ENCODE measurements at regions not wholly inside any gene's neighbourhood (a gene's known extent, or its start where the extent isn't known, plus 50 kb on each side); places are given as distances from the start of the nearest gene placed in this dataset.

DNA sequence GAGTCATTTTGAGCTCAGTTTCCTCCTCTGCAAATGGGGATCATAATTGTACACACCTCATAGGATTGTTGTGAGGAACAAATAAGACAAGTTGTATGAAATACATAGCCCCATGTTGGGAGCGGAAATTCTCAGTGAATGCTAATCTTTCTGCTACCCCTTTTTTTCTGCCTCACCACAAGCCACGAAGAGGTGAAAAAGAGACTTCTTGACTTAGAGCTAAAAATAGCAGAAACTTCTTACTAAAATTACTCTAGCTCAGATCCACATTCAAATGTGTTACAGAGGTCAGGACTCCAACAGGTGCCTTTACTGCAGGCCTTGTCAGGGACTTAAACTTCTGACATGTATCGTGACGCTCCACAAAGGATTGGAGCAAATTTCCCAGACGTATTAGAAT lies 128.5 kb downstream of the MIAT start:
- no peaks in the 10 kb centered on the region for H3K36me3 ChIP-seq
- H3K9me3 ChIP-seq, result no peaks in the 10 kb centered on the region
- WGBS, 3 donors, result 82 to 89% (median 88%) methylated on average over 5 of the region's 5 CpGs
- TF ChIP-seq EP300 (IDR thresholded peaks at IDR 0.05), result no peak
- TF ChIP-seq, protein P1, sequence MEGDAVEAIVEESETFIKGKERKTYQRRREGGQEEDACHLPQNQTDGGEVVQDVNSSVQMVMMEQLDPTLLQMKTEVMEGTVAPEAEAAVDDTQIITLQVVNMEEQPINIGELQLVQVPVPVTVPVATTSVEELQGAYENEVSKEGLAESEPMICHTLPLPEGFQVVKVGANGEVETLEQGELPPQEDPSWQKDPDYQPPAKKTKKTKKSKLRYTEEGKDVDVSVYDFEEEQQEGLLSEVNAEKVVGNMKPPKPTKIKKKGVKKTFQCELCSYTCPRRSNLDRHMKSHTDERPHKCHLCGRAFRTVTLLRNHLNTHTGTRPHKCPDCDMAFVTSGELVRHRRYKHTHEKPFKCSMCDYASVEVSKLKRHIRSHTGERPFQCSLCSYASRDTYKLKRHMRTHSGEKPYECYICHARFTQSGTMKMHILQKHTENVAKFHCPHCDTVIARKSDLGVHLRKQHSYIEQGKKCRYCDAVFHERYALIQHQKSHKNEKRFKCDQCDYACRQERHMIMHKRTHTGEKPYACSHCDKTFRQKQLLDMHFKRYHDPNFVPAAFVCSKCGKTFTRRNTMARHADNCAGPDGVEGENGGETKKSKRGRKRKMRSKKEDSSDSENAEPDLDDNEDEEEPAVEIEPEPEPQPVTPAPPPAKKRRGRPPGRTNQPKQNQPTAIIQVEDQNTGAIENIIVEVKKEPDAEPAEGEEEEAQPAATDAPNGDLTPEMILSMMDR (IDR thresholded peaks at IDR 0.05), result no peak
- TF ChIP-seq POLR2A (IDR thresholded peaks at IDR 0.05), result no peak
- no peaks in the 10 kb centered on the region for H3K4me1 ChIP-seq (ENCODE audit: insufficient read depth)
- H3K27me3 ChIP-seq, result no peaks in the 10 kb centered on the region
- intact Hi-C loops (cut with DNase I), result no loop called here
- no peak for DNase-seq
- no peak overlapping the region for H3K4me3 ChIP-seq
- H3K27ac ChIP-seq, result no peak overlapping the region

DNA sequence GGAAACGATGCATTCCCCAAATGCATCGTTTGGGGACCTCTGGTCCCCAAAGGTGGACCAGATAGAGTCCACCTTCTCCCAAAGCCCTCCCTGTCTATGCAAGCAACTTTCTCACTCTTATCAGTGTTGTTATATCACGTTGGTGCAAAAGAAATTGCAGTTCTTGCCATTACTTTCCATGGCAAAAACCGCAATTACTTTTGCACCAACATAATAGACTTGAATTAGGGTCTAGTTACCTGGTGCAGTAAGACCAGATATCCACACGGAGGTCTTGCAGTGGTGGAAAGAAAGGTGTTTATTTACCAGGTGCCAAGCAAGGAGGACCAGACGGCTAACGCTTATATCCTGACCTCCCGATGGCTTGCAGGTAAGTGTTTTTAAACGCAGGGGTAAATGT lies 129.0 kb downstream of the MIAT start:
- intact Hi-C loops (cut with DNase I), result no loop called here
- Histone ChIP-seq H3K27ac (no peak overlapping the region), H3K4me3 (no peak overlapping the region), H3K36me3 (no peaks in the 10 kb centered on the region), H3K9me3 (no peaks in the 10 kb centered on the region), H3K27me3 (no peaks in the 10 kb centered on the region), H3K4me1 (ENCODE audit: insufficient read depth) (no peaks in the 10 kb centered on the region)
- no peak for TF ChIP-seq POLR2A (IDR thresholded peaks at IDR 0.05)
- TF ChIP-seq, protein P1 (IDR thresholded peaks at IDR 0.05), result no peak
- TF ChIP-seq EP300 (IDR thresholded peaks at IDR 0.05), result no peak
- no peak for DNase-seq
- WGBS, 3 donors, result 87 to 93% (median 90%) methylated on average over 9 of the region's 9 CpGs

DNA sequence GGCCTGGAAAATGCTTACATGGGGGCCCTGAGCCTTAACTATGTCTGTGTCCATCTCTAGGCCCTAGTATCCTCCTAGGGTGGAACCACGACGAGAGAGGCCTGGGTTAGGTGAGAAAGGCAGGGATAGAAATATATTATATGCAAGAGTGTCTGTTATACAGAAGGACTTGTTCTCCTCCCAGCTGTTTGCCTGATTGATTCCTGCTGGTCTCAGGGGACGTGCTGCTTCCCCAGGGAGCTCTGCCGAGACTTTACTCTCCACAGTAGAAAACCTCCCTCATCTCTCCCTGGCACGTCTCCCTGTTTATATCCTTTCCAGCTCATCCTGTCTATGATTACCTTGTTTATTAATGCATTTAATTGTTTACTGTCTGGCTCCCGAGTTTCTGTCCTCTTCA lies 132.6 kb downstream of the MIAT start:
- Histone ChIP-seq H3K4me1 (ENCODE audit: insufficient read depth) (no peaks in the 10 kb centered on the region), H3K27ac (no peak overlapping the region), H3K27me3 (no peaks in the 10 kb centered on the region), H3K9me3 (no peaks in the 10 kb centered on the region), H3K36me3 (no peaks in the 10 kb centered on the region), H3K4me3 (no peak overlapping the region)
- no peak for DNase-seq
- no peak for TF ChIP-seq EP300 (IDR thresholded peaks at IDR 0.05)
- TF ChIP-seq POLR2A (IDR thresholded peaks at IDR 0.05), result no peak
- TF ChIP-seq, protein P1 (IDR thresholded peaks at IDR 0.05), result no peak
- intact Hi-C loops (cut with DNase I), result no loop called here
- 43 to 70% (median 61%) methylated on average over 6 of the region's 6 CpGs for WGBS, 3 donors

DNA sequence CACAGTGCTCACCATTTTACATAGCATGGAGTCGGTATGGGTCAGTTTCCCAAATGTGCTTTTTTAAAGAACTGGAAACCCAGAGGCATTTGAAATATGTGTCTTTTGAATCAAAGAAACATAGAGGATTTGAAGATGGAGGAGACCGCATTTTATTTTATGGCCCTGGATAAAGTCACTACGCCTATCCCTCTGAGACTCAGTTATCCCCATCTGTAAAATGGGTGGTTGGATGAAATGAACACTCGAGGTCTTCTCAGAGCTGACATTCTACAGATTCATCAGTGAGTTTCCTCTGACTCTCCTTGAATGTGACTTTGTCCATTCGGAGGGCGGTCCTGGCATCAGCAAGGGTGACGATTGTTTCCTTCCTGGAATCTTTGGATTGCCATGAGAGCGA lies 135.1 kb downstream of the MIAT start:
- no peak overlapping the region for H3K4me3 ChIP-seq
- no peaks in the 10 kb centered on the region for H3K36me3 ChIP-seq
- no peaks in the 10 kb centered on the region for H3K9me3 ChIP-seq
- DNase-seq, result no peak
- no peaks in the 10 kb centered on the region for H3K27me3 ChIP-seq
- H3K4me1 ChIP-seq (ENCODE audit: insufficient read depth), result no peaks in the 10 kb centered on the region
- no peak overlapping the region for H3K27ac ChIP-seq
- TF ChIP-seq POLR2A (IDR thresholded peaks at IDR 0.05), result no peak
- TF ChIP-seq EP300 (IDR thresholded peaks at IDR 0.05), result no peak
- TF ChIP-seq, protein P1 (IDR thresholded peaks at IDR 0.05), result no peak
- intact Hi-C loops (cut with DNase I), result no loop called here
- 96 to 97% (median 96%) methylated on average over 8 of the region's 8 CpGs for WGBS, 3 donors

DNA sequence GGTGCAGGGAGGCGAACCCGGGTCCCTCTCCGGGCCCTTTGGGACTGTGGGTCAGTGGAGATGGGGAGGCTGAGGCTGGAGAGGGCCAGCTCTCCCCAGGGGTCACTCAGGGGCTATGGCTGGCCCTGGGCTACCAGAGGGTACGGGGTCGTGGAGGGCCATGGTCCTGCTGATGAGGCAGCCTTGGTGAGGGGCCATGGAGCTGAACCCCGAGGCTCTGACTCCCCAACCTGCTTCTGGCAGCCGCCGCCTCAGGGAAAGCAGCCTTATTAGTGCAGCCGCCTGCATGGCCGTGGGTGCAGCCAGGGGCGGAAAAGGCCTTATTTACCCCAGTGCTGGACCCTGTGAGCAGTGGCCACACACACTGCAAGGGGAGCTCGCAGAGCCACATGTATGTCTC lies 139.4 kb downstream of the MIAT start:
- Histone ChIP-seq H3K4me3 (no peak overlapping the region), H3K36me3 (no peaks in the 10 kb centered on the region), H3K27ac (no peak overlapping the region), H3K9me3 (no peaks in the 10 kb centered on the region), H3K4me1 (ENCODE audit: insufficient read depth) (peaks cover 3% of the 10 kb centered on the region), H3K27me3 (no peaks in the 10 kb centered on the region)
- intact Hi-C loops (cut with DNase I), result no loop called here
- TF ChIP-seq, protein P1 (IDR thresholded peaks at IDR 0.05), result no peak
- TF ChIP-seq POLR2A (IDR thresholded peaks at IDR 0.05), result no peak
- no peak for TF ChIP-seq EP300 (IDR thresholded peaks at IDR 0.05)
- DNase-seq, result no peak
- WGBS, 3 donors, result 92 to 94% (median 92%) methylated on average over 12 of the region's 12 CpGs
